HUDEP-2 (cell line): ENCODE measurements at regions not wholly inside any gene's neighbourhood (a gene's known extent, or its start where the extent isn't known, plus 50 kb on each side); places are given as distances from the start of the nearest gene placed in this dataset.
"Not testable (repeated sequence)": the region's sequence is repeated elsewhere in the genome, so short reads cannot be mapped to it uniquely, and the experiment has no call there.

Experiments used
- DNase-seq, 76 experiments: peaks; one replicate each; lab custom pipeline; 2025; ENCODE audit not compliant: unreplicated experiment in 76 of 76; lab: John Stamatoyannopoulos, UW

GRCh38 chr14:25461780-25462179, 411.8 kb upstream of the STXBP6 start:
- DNase-seq, result no peak

- no peak for DNase-seq
Observed at GRCh38 chr14:25444381-25444780, 394.4 kb upstream of the STXBP6 start.

DNA sequence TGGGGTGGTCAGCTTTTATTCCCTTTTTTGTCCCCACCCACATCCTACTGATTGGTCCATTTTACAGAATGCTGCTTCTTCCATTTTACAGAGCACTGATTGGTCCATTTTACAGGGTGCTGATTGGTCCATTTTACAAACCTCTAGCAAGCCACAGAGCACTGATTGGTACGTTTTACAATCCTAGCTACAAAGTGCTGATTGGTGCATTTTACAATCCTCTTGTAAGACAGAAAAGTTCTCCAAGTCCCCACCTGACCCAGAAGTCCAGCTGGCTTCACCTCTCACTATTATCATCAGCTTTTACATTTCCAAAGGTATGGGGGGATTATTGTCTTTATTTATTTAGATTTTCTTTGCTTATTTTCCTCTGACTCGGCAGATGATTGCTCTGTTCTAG, 390.4 kb upstream of the STXBP6 start:
- DNase-seq, result not testable (repeated sequence)

GRCh38 chr14:25436906-25437305, 387.0 kb upstream of the STXBP6 start:
- DNase-seq, result no peak

DNA sequence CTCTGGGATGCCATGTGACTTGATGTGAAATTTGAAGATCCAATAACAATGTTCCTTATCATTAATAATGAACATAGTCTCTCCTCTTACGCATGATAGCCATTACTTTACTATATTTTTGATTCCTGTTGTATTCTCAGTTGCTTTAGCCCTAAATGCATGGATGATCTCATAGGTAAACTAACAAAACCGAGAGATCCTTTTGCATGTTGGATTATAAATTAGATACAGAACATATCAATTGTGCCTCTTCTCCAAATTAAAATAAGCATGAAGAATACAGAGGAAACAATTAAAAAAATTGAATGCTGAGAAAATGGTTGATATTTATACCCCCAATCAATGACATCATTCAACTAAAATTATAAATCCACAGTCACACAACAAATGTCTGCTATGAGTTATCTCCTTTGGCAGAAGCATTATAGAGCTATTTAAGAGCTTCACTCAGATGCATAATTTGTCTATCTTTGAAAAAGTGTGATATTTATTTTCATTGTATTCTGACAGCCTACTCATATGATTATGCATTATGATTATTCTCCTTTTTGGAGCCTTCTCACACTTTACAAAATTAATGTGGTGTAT, 386.4 kb upstream of the STXBP6 start:
- DNase-seq, result no peak

- DNase-seq, result peak in 8 of 76 experiments; percentile 0 to 35 (median 5)
Observed at GRCh38 chr14:25431211-25432076, 381.5 kb upstream of the STXBP6 start.

GRCh38 chr14:25430808-25431207, 380.9 kb upstream of the STXBP6 start:
- no peak for DNase-seq

DNA sequence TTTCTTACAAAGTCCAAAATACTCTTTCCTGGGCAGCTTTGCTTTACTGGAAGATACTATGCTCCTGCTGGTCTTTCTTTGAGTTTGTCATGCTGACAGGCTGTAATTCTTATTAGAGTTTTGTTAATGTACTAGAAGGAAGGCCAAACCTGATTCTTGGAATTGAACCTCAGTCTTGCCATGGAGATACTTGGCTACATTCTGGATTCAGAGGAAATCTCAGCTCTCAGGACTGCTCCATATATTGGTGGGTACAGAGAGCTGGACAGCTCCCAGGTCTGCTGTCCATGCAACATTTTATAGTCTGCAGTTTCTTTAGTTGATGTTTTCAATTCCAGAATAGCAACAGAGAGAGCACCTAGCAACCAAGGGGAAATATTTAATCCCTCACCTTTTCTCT, 363.1 kb upstream of the STXBP6 start:
- no peak for DNase-seq

DNA sequence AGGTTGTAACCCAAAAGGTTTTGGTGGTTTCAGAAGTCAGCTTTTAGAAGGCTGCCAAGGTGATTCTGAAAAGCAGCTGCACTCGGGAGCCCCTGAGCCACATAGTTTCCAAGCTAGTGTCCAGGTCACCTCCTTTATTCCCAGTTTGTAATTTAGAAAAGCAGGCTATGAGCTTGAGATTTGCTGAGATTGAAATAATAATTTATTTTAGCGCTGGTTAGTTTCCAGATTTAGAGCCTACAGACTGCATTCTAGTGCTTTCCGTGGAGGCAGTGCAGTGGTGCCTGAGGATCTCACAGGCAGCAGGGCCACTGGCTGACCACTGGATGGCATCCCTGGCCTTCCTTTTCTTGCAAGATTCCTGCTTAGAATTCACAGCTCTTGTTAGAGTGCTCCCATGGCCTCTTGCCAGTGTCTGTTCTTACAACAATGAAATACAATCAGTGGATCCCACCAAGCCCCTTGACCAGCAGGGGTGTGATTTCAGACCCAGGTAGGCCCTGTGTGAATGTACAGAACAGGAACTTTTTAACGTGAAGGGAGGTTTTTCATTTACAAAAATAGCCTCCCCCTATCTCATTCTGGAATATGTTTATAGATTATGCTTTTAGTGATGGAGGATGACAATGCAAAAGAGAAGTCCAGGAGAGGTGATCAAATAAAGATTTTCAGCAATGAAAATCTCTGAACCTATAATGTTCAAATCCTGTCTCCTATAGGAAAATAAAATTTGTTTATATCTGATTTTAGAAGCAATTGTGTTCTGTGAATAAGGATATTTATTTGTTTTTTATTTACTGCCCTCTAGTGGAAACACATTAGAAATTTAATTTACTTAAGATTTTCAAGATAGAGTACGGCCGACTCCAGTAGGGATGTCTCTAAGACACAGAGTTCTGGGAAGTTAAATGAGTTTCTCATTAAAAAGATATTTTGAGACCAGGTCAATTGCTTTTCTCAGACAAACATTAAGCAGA, 362.1 kb upstream of the STXBP6 start:
- no peak for DNase-seq

- DNase-seq, result peak in 22 of 76 experiments; percentile 0 to 49 (median 12)
Observed at GRCh38 chr14:25406818-25407217, 356.9 kb upstream of the STXBP6 start.

DNA sequence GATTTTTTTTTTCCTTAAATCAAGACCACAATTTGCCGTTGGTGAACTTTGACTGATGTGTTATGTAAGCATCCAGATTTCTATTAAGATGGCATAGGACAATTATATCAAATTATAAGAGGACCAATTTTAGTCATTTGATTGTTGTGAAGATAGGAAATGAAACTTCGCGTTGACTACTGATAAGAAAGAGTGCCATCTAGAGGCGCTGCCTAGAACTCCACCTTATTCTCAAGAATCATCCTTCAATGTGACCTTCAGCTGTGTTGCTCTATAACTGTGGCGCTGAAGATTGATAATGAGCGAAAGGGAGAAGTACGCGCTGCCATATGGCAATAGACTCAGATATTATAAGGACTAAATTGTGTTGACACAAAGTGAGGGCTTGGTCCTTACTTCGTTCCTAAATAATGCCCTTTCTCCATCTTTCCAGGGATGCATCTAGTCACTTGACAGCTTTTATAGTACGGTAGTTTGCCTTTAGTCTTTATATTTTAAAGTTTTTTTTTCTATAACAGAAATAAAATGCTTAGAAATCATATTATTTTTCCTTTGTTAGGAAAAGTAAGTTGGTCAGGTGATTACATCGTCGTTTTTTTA, 350.8 kb upstream of the STXBP6 start:
- peak in 24 of 76 experiments; percentile 0 to 44 (median 6) for DNase-seq

DNA sequence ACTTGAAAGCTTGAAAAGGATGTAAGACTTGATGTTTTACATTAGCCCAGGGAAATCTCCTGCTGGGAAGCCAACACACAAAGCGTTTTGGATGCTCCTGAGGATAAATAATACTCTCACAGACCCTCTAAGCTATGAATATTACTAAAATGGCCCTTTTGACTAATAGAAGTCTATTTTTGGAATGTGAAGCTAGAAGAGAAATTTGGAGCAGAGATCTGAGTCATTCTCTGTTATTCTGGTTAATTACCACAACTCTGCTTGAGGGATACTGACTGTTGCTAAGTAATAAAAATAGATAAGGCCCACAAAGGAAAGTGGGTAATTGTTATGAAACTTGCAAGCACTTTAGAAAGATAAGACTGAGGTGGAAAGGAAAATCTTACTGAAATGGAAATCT, 346.2 kb upstream of the STXBP6 start:
- no peak for DNase-seq

DNA sequence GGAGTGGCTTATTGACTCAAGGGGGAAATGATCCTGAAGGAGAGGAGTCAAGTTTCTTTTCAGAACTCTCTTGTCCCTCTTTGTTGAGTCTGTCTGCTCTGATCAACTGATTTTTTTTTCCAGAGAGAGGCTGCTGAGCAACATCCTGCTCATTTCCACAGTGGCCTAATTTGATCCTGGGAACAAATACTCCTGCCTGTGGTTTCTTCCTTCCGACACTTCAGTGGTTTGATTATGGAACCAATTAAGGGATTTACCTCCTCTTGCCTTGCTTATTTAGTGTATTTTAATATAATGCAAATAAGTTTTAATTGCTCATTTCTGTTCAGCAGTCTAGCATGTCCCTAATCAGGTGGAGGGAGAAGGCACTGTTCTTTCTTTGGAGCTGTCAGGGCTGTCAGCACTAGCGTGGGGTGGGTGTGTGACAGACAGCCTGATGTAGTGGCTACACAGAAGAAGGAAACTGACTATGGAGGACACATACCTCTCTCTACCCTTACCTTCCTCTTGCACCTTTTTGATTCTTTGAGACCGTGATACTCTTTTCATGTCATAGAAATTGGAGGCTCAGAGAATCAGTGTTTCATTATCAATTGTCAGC, 344.9 kb upstream of the STXBP6 start:
- no peak for DNase-seq

- DNase-seq, result no peak
Observed at GRCh38 chr14:25394356-25394755, 344.4 kb upstream of the STXBP6 start.

- no peak for DNase-seq
Observed at GRCh38 chr14:25389948-25390347, 340.0 kb upstream of the STXBP6 start.

DNA sequence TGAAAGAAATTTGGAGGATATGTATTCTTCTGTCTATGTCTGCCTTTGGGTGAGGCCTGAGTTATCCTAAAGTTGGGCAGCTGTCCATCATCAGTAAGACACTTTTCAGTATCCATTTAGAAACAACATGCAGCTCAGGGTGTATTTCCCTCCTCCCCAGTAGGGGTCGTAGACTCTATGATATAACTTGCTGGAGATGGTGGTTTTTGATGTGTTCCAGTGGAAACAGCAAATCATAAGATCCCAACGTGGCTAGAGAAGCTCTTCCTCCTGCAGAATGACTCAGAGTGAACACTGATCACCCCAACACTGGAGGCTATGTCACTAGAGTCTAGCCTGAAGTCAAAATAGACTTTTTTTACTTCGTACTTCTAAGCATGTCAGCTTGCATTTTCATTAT, 331.6 kb upstream of the STXBP6 start:
- peak in 3 of 76 experiments; percentile 0 to 23 (median 9) for DNase-seq

DNA sequence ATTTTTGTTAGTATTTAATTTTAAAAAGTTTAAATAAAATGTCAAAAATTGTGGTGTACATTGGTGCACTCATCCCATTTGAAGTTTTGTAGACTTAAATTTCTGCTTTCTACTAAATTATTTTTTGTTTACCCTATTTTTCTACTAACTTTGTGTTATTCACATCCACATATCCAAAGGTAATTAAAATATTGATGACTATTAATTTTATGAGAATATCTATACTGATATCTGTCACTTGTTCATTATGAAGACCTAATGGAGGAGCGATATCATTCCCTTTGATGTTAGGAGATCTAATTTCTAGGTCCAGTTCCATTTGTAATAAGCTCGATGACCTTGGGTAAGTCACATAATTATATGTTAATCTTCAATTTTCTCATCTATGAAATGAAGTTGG, 325.7 kb upstream of the STXBP6 start:
- DNase-seq, result no peak

DNA sequence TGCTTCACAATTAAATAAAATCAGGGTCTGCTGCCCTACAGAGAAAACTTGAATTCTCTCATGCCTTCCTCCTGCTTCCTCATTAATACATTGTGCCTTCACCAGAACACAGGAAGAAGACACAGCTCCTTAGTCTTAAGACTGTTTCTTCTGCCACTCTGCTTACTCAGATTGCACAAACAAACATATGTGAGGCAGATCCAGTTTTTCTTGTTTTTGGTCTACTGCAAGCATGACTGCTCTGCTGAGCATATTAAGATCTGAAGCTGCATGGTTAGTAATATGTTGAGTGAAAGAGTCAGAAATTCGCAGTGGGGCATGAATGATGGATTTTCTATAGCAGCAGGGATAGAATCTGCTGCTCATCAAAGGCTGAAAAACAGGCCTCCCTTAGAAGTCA, 321.1 kb upstream of the STXBP6 start:
- DNase-seq, result no peak

GRCh38 chr14:25370057-25370456, 320.1 kb upstream of the STXBP6 start:
- not testable (repeated sequence) for DNase-seq

GRCh38 chr14:25358330-25358729, 308.4 kb upstream of the STXBP6 start:
- DNase-seq, result no peak
